GM21423 (cell line): ENCODE measurements at regions not wholly inside any gene's neighbourhood (a gene's known extent, or its start where the extent isn't known, plus 50 kb on each side); places are given as distances from the start of the nearest gene placed in this dataset.
A peak's percentile ranks its signal among the peaks of the same experiment; 100 is the strongest.
"Not testable (repeated sequence)": the region's sequence is repeated elsewhere in the genome, so short reads cannot be mapped to it uniquely, and the experiment has no call there.

Experiments
- ATAC-seq: cut with Tn5 transposase; IDR thresholded peaks from one replicate; pipeline ENCODE4 v1.9.1; 2021; ENCODE audit warnings: mild to moderate bottlenecking, moderate library complexity; ENCODE audit not compliant: unreplicated experiment

DNA sequence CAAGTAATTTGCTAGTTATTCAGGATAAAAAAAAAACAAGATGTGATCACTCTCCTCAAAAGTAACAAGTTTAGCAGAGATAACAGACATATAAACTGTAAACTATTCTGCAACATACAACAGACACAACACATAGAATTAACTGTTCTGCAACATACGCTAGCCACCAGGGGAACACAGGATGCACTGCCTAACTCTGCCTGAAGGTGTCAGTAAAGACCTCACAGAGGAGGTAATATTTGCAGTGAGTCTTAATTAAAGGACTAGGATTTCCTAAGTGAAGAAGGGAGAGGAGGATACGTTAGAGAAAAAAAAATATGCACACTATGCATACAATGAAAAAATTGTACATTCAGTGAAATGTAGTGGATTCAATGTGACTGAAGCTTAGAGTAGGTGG, 129.6 kb downstream of the NBPF8 start:
- peak; percentile 73 for ATAC-seq

DNA sequence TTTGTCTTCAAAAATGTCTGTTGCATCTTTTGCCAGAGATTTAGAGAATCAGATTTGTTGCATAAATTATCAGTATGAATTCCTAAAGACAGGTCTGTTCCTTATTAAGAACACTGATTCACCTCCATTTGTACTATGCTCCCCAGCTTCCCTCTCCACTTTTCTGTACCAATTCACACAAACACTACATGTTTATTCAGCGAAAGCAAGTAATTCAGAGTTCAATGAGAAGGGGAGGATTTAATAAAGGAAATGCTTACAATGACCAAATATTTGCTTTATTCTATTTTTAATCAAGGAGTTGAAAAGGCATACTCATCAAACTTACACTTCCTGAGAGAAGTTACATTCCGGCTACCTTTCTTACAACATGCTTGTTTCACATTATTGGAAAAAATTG, 135.5 kb downstream of the NBPF8 start:
- not testable (repeated sequence) for ATAC-seq

DNA sequence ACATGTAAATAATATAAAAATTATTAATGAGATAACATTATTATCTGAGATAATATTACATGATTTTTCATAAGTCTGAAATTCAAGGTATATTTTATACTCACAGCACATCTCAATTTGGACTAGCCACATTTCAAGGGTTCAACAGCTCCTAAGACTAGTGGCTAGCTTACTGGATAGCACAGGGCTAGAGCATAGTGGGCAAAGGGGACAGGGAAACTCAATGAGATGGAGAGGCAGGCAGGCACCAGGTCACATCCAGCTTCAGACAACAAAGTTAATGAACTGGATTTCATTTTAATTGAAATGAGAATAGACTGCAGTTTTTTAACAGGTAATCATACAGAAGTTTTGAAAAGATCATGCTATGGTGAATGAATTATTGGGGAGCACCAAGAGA, 137.4 kb downstream of the NBPF8 start:
- not testable (repeated sequence) for ATAC-seq

GRCh38 chr1:120557605-120558302, 142.9 kb downstream of the NBPF8 start:
- ATAC-seq: not testable (repeated sequence)

DNA sequence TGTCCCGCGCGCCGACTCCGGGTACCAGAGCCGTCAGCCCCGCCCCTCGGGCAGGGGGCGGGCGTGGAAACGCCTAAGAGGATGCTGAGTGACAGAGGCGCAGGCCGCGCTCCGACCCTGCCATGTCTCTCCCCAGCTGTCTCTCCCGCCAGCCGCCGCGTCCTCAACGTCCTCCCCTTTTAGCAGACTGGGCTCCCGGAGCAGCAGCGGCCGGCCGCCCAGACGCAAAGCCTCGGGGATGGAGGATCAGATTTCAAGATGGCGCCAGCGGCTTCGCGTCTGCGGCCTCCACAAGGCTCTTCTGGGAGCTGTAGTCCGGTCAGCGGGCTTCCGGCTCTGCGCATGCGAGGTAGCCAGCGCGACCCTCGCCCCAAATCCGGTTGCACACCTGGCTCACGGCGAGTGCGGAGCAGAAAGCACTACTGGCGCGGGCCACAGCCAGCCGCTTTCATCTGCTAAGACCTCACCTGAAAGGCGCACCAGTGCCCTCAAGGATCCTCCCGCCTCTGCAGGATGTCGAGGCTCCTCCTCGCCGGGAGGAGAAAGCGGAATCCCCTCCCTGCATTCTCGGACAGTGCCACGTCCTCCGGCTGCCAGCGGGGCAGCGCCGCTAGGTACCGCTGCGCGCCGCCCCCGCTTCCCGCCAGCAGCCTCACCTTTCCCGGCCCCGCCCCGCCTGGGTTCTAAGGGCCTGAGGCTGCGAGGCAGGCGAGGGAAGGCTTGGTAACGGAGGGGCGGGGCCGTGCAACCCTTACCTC, 143.6 kb downstream of the NBPF8 start:
- ATAC-seq: peak; percentile 75

DNA sequence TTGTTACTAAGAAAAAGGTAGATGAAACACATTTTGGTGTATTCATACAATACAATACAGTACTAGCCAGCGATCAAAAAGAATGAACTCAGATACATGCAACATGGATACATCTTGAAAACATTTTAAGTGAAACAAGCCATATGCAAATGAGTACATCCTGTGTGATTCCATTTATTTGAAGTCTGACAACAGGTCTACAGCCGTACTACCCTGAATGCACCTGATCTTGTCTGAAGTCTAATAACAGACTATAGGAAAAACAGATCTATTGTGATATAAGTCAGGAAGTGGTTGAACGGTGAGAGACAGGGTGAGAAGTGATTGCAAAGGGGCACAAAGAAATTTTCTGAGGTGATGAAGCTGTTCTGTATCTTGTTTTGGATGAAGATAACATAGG, 146.9 kb downstream of the NBPF8 start:
- ATAC-seq: not testable (repeated sequence)

- ATAC-seq: not testable (repeated sequence)
Observed at GRCh38 chr1:120565396-120565795, 150.6 kb downstream of the NBPF8 start.

GRCh38 chr1:120567620-120568019, 152.8 kb downstream of the NBPF8 start:
- not testable (repeated sequence) for ATAC-seq

GRCh38 chr1:120575201-120575600, 148.5 kb upstream of the NBPF26 start:
- ATAC-seq: not testable (repeated sequence)

GRCh38 chr1:120582135-120582534, 141.6 kb upstream of the NBPF26 start:
- ATAC-seq: not testable (repeated sequence)

GRCh38 chr1:120586053-120586452, 137.7 kb upstream of the NBPF26 start:
- not testable (repeated sequence) for ATAC-seq

DNA sequence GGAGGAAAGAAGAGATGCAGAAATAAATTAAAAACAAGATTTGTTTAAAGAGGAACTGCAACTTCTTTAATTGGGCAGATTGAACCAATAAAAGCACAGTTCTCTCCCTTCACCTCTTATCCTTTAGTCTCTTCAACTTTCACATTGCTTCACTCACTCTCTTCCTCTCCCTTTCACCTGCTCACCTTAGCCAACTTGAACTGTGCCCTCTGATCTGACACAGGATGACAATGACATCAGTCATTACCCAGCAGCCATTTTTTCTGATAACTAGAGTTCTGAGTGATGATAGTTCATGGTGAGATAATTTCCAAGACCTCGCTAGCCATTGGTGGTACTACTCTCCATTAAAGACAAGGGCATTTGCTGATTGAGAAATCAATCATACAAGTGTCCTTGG, 134.9 kb upstream of the NBPF26 start:
- not testable (repeated sequence) for ATAC-seq

DNA sequence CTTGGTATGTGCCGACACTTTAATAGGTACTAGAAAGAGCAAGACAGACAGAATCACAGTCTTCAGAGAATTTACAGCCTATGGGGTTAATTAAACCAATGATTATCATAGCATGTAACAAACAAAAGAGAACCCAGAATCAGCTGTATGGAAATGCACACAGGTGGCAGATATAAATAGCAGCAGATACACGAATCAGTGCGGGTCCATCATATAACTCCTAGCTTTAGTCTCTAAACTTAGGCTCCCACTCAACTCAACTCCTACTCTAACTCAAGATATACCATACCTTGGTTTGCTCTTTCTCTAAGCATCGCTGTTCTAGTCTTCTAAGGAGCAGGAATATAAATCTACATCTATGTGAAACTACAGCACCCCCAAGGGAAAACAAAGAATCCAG, 132.0 kb upstream of the NBPF26 start:
- not testable (repeated sequence) for ATAC-seq

DNA sequence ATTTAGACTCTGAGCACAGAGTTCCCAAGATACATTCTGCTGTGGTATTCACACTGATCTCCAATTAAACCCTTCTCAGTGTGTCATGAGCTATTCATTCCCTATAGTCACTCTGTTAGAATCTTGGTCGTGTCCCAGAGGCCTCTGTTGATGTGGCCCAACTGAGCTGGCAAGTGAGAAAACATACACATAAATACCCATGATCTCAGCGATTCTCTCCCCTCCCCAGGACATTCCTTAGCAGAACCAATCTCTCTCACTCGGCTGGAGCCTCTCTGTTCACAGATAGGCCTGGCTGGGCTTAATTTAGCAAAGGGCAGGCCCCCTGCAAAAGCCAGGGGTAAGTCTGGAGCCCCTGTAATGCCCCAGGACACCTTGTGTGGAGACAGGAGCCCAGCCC, 130.8 kb upstream of the NBPF26 start:
- ATAC-seq: not testable (repeated sequence)

DNA sequence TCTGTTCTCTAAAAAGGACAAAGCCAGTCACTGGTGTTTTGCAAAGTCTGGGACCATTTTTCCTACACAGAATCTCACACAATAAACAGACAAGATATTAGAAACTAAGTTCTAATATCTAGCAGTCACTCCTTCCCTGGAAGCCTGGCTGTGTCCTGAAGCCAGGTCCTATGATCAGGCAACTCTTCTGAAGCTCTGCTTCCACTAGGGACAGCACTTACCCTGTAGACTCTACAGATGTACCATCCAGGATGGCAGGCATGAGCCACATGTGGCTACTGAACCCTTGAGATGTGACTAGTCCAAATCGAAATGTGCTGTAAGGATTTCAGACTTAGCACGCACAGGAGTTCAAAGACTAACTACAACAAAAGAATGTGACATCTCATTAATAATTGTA, 130.1 kb upstream of the NBPF26 start:
- not testable (repeated sequence) for ATAC-seq

DNA sequence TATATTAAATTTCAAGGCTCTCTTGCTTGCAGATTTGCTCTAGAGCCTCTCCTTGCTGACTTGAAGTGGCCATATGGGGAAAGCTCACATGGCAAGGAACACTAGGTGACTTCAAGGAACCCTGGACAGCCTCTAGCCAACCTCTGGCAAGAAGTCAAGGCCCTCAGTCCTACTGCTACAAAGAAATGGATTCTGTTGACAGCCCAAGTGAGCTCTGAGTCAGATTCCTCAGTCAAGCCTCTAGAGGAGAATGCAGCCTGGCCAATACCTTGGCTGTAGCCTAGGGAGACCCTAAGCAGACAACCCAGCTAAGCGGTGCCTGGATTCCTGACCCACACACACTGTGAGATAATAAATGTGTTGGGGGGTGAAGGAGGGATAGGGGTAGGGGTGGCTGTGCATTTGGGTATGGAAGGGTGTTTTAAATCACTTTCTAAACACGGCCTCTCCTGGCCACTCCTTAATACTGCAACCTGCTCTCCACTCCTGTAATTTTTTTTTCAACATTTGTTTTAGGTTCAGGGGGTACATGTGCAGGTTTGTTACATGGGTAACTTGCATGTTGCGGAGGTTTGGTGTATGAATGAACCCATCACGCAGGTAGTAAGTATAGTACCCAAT, 125.3 kb upstream of the NBPF26 start:
- not testable (repeated sequence) for ATAC-seq

- ATAC-seq: not testable (repeated sequence)
Observed at GRCh38 chr1:120599511-120599910, 124.2 kb upstream of the NBPF26 start.

DNA sequence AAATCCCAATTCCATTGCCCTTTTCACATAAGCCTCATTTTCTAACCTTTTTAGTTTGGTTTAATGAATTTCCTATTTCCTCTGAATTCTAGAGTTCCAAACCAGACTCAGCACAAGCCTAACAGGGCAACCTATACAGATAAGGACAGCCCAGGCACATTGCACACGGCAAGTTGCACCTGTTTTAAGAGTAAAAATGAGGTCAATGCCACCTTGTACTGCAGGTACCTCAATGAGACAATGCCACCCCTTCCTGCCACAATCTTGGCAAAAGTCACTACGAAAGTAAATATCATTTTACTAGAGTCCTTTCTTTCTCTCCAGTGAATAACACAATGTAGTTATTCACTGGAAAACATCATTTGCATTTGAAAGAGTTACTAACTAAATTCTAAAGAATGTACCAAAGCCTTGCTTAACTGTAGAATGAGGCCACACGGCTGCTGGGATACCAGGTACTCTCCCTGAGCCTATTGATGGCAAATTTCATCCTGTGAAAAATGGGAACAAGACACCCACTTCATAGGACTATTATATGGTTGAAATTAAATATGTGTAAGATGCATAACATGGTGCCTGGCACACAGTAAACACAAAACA, 123.2 kb upstream of the NBPF26 start:
- not testable (repeated sequence) for ATAC-seq

GRCh38 chr1:120607882-120608281, 115.9 kb upstream of the NBPF26 start:
- not testable (repeated sequence) for ATAC-seq

DNA sequence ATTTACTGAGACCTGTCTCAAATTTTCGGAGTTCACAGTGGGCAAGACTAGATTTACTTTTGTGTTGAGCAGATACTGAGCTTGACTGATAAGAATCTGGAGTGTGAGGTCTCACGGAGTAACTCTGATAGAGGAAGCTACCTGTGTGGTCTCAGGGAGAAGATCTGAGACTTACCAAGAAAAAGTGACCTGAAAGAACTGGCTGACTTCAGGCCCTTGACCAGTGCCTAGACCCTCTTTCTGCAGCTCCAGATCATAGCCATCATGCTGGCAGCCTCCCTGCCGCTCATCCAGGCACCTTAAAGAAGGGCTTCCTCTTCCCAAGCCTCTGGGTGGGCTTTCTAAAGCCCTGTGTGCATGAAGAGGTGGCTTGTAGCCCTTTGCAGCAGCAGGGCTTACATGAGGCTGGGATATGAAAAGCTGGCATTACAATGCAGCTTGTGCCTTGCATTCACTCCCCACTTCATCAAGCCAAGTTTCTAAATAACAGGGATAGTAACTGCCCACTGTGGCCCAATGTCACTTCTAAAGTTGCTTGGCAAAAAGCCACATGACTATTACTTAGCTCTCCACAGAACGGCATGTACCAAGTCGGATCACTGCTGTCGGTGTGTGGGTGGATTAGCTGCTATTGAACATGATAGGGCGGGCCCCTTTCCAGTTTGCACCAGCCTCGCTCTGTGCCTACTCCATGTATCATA, 115.3 kb upstream of the NBPF26 start:
- ATAC-seq: not testable (repeated sequence)
